ENCODE measurements at regions not wholly inside any gene's neighbourhood (a gene's known extent, or its start where the extent isn't known, plus 50 kb on each side); places are given as distances from the start of the nearest gene placed in this dataset.

DNA sequence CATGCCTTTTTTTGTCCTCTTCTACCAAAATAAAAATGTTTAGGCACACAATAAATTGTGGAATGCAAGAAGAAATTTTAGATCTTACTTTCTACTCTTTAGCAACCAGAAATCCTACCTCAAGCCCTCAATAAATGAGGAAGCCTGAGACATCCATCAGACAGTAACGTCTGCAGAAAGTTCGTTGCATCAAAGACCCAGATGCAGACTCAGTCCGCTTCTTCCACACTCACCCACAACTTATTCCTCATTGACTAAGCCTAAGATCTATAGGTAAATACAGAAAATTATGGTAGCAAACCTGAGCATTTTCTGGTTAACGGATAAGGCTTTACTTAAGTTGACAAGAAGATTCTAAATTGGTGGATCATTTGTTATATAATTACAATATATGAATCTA, 579.4 kb upstream of the ID2 start:
- TF ChIP-seq POLR2A (IDR thresholded peaks at IDR 0.05; ENCODE audit: low read depth, low read length) (no peak), SPI1 (IDR thresholded peaks at IDR 0.05; ENCODE audit: low read depth, low read length) (no peak)

Measured in GM12891 (cell line).